HG03135 (cell line): ENCODE measurements at regions not wholly inside any gene's neighbourhood (a gene's known extent, or its start where the extent isn't known, plus 50 kb on each side); places are given as distances from the start of the nearest gene placed in this dataset.
"Not testable (repeated sequence)": the region's sequence is repeated elsewhere in the genome, so short reads cannot be mapped to it uniquely, and the experiment has no call there.

ENCODE experiments used
- ATAC-seq: cut with Tn5 transposase; IDR thresholded peaks from one replicate; pipeline ENCODE4 v1.9.1; 2021; ENCODE audit warnings: mild to moderate bottlenecking, moderate library complexity; ENCODE audit not compliant: unreplicated experiment

- no peak for ATAC-seq
These were observed 182.5 kb upstream of the RGS6 start for GRCh38 chr14:71749613-71750238.

GRCh38 chr14:71751264-71751663, 181.0 kb upstream of the RGS6 start:
- no peak for ATAC-seq

- no peak for ATAC-seq
These were observed 180.0 kb upstream of the RGS6 start for GRCh38 chr14:71752111-71752738.

- no peak for ATAC-seq
These were observed 179.0 kb upstream of the RGS6 start for GRCh38 chr14:71753126-71753830.

- no peak for ATAC-seq
These were observed 178.3 kb upstream of the RGS6 start for GRCh38 chr14:71753976-71754375.

- no peak for ATAC-seq
These were observed 177.7 kb upstream of the RGS6 start for GRCh38 chr14:71754422-71755095.

- no peak for ATAC-seq
These were observed 173.8 kb upstream of the RGS6 start for GRCh38 chr14:71758229-71758951.

GRCh38 chr14:71762575-71762974, 169.7 kb upstream of the RGS6 start:
- ATAC-seq: no peak

GRCh38 chr14:71764701-71765382, 167.4 kb upstream of the RGS6 start:
- ATAC-seq: no peak

GRCh38 chr14:71765505-71765904, 166.7 kb upstream of the RGS6 start:
- ATAC-seq: no peak

GRCh38 chr14:71770431-71770830, 161.8 kb upstream of the RGS6 start:
- no peak for ATAC-seq

- ATAC-seq: not testable (repeated sequence)
These were observed 160.8 kb upstream of the RGS6 start for GRCh38 chr14:71771421-71771820.

GRCh38 chr14:71771996-71772395, 160.2 kb upstream of the RGS6 start:
- not testable (repeated sequence) for ATAC-seq

GRCh38 chr14:71773898-71774481, 158.2 kb upstream of the RGS6 start:
- ATAC-seq: no peak

- ATAC-seq: no peak
These were observed 155.5 kb upstream of the RGS6 start for GRCh38 chr14:71776471-71777360.

- ATAC-seq: no peak
These were observed 152.2 kb upstream of the RGS6 start for GRCh38 chr14:71780075-71780474.

GRCh38 chr14:71780822-71781221, 151.4 kb upstream of the RGS6 start:
- ATAC-seq: no peak

GRCh38 chr14:71783088-71783487, 149.1 kb upstream of the RGS6 start:
- ATAC-seq: no peak

GRCh38 chr14:71783786-71784185, 148.4 kb upstream of the RGS6 start:
- no peak for ATAC-seq
